ENCODE measurements at regions not wholly inside any gene's neighbourhood (a gene's known extent, or its start where the extent isn't known, plus 50 kb on each side); places are given as distances from the start of the nearest gene placed in this dataset.

GRCh38 chr13:81995316-81995715 is 1654.4 kb upstream of the SPRY2 start:
- H3K9me3 ChIP-seq (ENCODE audit: control extremely low read depth in 1 of 3, control insufficient read depth in 2 of 3, insufficient read depth in 1 of 3, low read length in 2 of 3) = no peaks in the 10 kb centered on the region
- no peak overlapping the region for H3K9ac ChIP-seq (ENCODE audit: low read length)
- no peak overlapping the region for H3K4me3 ChIP-seq (ENCODE audit: control extremely low read depth in 1 of 5, extremely low read depth in 1 of 5, insufficient read depth in 1 of 5, low read depth in 2 of 5, low read length in 4 of 5)
- CTCF ChIA-PET = no interaction called here
- POLR2A ChIA-PET = no interaction called here
- no CpG with 5 or more reads among the region's 3 CpGs for WGBS (ENCODE audit: insufficient coverage)
- no peak overlapping the region for H3K27ac Mint-ChIP-seq
- no peaks in the 10 kb centered on the region for H3K36me3 ChIP-seq (replicated peaks in 1 of 2; ENCODE audit: control extremely low read depth in 1 of 2, control insufficient read depth in 1 of 2, extremely low read depth in 1 of 2, insufficient read depth in 2 of 2, low read length in 1 of 2)
- no peak overlapping the region for H3K4me2 ChIP-seq (replicated peaks; ENCODE audit: low read depth, low read length, poor library complexity, severe bottlenecking)
- TF ChIP-seq EZH2 (IDR thresholded peaks at IDR 0.05; ENCODE audit: borderline replicate concordance, insufficient read depth, low read depth, low read length, poor library complexity, severe bottlenecking) = no peak
- TF ChIP-seq, protein P1, sequence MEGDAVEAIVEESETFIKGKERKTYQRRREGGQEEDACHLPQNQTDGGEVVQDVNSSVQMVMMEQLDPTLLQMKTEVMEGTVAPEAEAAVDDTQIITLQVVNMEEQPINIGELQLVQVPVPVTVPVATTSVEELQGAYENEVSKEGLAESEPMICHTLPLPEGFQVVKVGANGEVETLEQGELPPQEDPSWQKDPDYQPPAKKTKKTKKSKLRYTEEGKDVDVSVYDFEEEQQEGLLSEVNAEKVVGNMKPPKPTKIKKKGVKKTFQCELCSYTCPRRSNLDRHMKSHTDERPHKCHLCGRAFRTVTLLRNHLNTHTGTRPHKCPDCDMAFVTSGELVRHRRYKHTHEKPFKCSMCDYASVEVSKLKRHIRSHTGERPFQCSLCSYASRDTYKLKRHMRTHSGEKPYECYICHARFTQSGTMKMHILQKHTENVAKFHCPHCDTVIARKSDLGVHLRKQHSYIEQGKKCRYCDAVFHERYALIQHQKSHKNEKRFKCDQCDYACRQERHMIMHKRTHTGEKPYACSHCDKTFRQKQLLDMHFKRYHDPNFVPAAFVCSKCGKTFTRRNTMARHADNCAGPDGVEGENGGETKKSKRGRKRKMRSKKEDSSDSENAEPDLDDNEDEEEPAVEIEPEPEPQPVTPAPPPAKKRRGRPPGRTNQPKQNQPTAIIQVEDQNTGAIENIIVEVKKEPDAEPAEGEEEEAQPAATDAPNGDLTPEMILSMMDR (IDR thresholded peaks at IDR 0.05) = no peak
- intact Hi-C loops (cut with micrococcal nuclease) = no loop called here
- no peaks in the 10 kb centered on the region for H3K27me3 Mint-ChIP-seq
- no peaks in the 10 kb centered on the region for H3K79me2 ChIP-seq (ENCODE audit: control insufficient read depth, insufficient read depth, low read length)
- no peak overlapping the region for H3K4me3 Mint-ChIP-seq
- H3K27ac ChIP-seq (ENCODE audit: low read length in 2 of 2) = no peak overlapping the region
- no peaks in the 10 kb centered on the region for H4K20me1 ChIP-seq (ENCODE audit: control insufficient read depth, insufficient read depth, low read length, poor library complexity, severe bottlenecking)
- DNase-seq = no peak
- H3K4me1 Mint-ChIP-seq = no peaks in the 10 kb centered on the region
- no peaks in the 10 kb centered on the region for H3K9me3 Mint-ChIP-seq (ENCODE audit: insufficient read depth)
- H3K27me3 ChIP-seq (replicated peaks in 1 of 4; ENCODE audit: control extremely low read depth in 1 of 4, control insufficient read depth in 3 of 4, insufficient read depth in 4 of 4, low read length in 3 of 4) = no peaks in the 10 kb centered on the region
- H3K4me1 ChIP-seq (ENCODE audit: control insufficient read depth in 2 of 2, insufficient read depth in 2 of 2, low read length in 2 of 2) = no peaks in the 10 kb centered on the region
- no peak for ATAC-seq (ENCODE audit: low read depth)
- H2AFZ ChIP-seq (ENCODE audit: insufficient read depth, low read depth, low read length, poor library complexity, severe bottlenecking) = no peak overlapping the region

DNA sequence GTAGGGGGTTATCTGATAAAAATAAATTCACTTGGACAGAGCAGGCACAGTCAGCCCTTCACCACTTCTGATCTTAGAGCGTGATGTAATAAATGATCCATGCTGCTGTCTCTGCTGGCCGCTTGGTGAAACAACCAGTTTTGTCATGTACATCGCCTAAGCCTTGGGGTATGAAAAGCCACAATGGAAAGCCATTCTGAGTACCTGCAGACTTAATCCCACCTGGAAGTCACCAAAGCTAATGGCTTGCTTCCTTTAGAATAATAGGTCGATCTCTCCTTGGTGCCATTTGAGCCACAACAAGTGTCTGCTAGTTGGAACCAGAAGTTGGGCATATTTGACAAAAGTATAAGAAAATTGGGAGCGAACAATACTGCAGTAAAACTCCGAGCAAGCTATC is 1649.7 kb upstream of the SPRY2 start:
- intact Hi-C loops (cut with micrococcal nuclease) = no loop called here

More for the DNA sequence above, 1649.7 kb upstream of the SPRY2 start:
- 96% methylated on average over 5 of the region's 6 CpGs for WGBS (ENCODE audit: insufficient coverage)
- Histone ChIP-seq H3K9me3 (ENCODE audit: control extremely low read depth in 1 of 3, control insufficient read depth in 2 of 3, insufficient read depth in 1 of 3, low read length in 2 of 3) (no peaks in the 10 kb centered on the region), H3K36me3 (replicated peaks in 1 of 2; ENCODE audit: control extremely low read depth in 1 of 2, control insufficient read depth in 1 of 2, extremely low read depth in 1 of 2, insufficient read depth in 2 of 2, low read length in 1 of 2) (no peaks in the 10 kb centered on the region), H3K79me2 (ENCODE audit: control insufficient read depth, insufficient read depth, low read length) (no peaks in the 10 kb centered on the region), H3K4me1 (ENCODE audit: control insufficient read depth in 2 of 2, insufficient read depth in 2 of 2, low read length in 2 of 2) (no peaks in the 10 kb centered on the region), H4K20me1 (ENCODE audit: control insufficient read depth, insufficient read depth, low read length, poor library complexity, severe bottlenecking) (no peaks in the 10 kb centered on the region), H3K27me3 (replicated peaks in 1 of 4; ENCODE audit: control extremely low read depth in 1 of 4, control insufficient read depth in 3 of 4, insufficient read depth in 4 of 4, low read length in 3 of 4) (no peaks in the 10 kb centered on the region), H3K4me3 (ENCODE audit: control extremely low read depth in 1 of 5, extremely low read depth in 1 of 5, insufficient read depth in 1 of 5, low read depth in 2 of 5, low read length in 4 of 5) (no peak overlapping the region), H3K9ac (ENCODE audit: low read length) (no peak overlapping the region), H3K27ac (ENCODE audit: low read length in 2 of 2) (no peak overlapping the region), H3K4me2 (replicated peaks; ENCODE audit: low read depth, low read length, poor library complexity, severe bottlenecking) (no peak overlapping the region), H2AFZ (ENCODE audit: insufficient read depth, low read depth, low read length, poor library complexity, severe bottlenecking) (no peak overlapping the region)
- Mint-ChIP-seq H3K27ac (no peak overlapping the region), H3K27me3 (no peaks in the 10 kb centered on the region), H3K4me1 (no peaks in the 10 kb centered on the region), H3K4me3 (no peak overlapping the region), H3K9me3 (ENCODE audit: insufficient read depth) (no peaks in the 10 kb centered on the region)
- no peak for DNase-seq
- ChIA-PET POLR2A (no interaction called here), CTCF (no interaction called here)
- ATAC-seq (ENCODE audit: low read depth) = no peak
- TF ChIP-seq, protein P1 (IDR thresholded peaks at IDR 0.05) = no peak
- TF ChIP-seq EZH2 (IDR thresholded peaks at IDR 0.05; ENCODE audit: borderline replicate concordance, insufficient read depth, low read depth, low read length, poor library complexity, severe bottlenecking) = no peak
